CD14-positive monocyte (primary cell): ENCODE measurements at regions not wholly inside any gene's neighbourhood (a gene's known extent, or its start where the extent isn't known, plus 50 kb on each side); places are given as distances from the start of the nearest gene placed in this dataset.

ENCODE experiments used
- DNase-seq, 3 donors: peaks; one replicate each; pipeline ENCODE4 v3.0.0-alpha.2; 2011 to 2022
- H2AFZ ChIP-seq: 2 replicates; pipeline ENCODE4 v1.6.0; 2012; ENCODE audit warnings: mild to moderate bottlenecking, low read depth, low read length, inconsistent platforms; ENCODE audit not compliant: insufficient read depth, poor library complexity, severe bottlenecking
- H3K27ac ChIP-seq, 2 donors: 1 replicate in 1 of 2; 2 replicates in 1 of 2; pipeline ENCODE4 v1.5.1; 2012 to 2013; ENCODE audit warnings: low read length in 2 of 2, control low read depth in 1 of 2, inconsistent platforms in 1 of 2, low read depth in 1 of 2, mild to moderate bottlenecking in 1 of 2
- H3K27me3 ChIP-seq, 2 donors: one replicate each; pipeline versions ENCODE4 v1.6.0 to v1.6.1; 2011 to 2013; ENCODE audit warnings: low read length in 2 of 2; ENCODE audit not compliant: control insufficient read depth in 2 of 2, insufficient read depth in 2 of 2
- H3K36me3 ChIP-seq, 2 donors: replicated peaks in 1 of 2; 1 replicate in 1 of 2; 2 replicates in 1 of 2; pipeline versions ENCODE4 v1.5.1 to v1.6.1; 2012 to 2013; ENCODE audit warnings: low read length in 2 of 2, control low read depth in 1 of 2, inconsistent platforms in 1 of 2, mild to moderate bottlenecking in 1 of 2; ENCODE audit not compliant: insufficient read depth in 2 of 2, control insufficient read depth in 1 of 2
- H3K4me1 ChIP-seq, 2 donors: 1 replicate in 1 of 2; 2 replicates in 1 of 2; pipeline versions ENCODE4 v1.5.1 to v1.6.1; 2012 to 2013; ENCODE audit warnings: low read length in 2 of 2, control low read depth in 1 of 2, inconsistent platforms in 1 of 2, mild to moderate bottlenecking in 1 of 2, moderate library complexity in 1 of 2; ENCODE audit not compliant: insufficient read depth in 2 of 2, control insufficient read depth in 1 of 2
- H3K4me2 ChIP-seq: replicated peaks from 2 replicates; pipeline ENCODE3; 2012; ENCODE audit warnings: low read length, moderate library complexity, mild to moderate bottlenecking; ENCODE audit not compliant: poor library complexity, severe bottlenecking; ENCODE audit errors: extremely low read depth
- H3K4me3 ChIP-seq, 3 experiments: fragments of 200-600 bp in 1 of 3; sonication (generic) in 1 of 3; replicated peaks in 1 of 3; 1 replicate in 2 of 3; 2 replicates in 1 of 3; pipeline ENCODE4 v1.5.1; 2011 to 2013; ENCODE audit warnings: low read length in 3 of 3, mild to moderate bottlenecking in 3 of 3, control low read depth in 2 of 3, low read depth in 2 of 3, inconsistent platforms in 1 of 3, moderate library complexity in 1 of 3
- H3K79me2 ChIP-seq: 2 replicates; pipeline ENCODE4 v1.6.0; 2012; ENCODE audit warnings: mild to moderate bottlenecking, control low read depth, inconsistent platforms, low read length, moderate library complexity; ENCODE audit not compliant: insufficient read depth
- H3K9ac ChIP-seq: 2 replicates; pipeline ENCODE4 v1.6.0; 2017; ENCODE audit warnings: low read length, mild to moderate bottlenecking; ENCODE audit not compliant: insufficient read depth, poor library complexity, severe bottlenecking
- H3K9me3 ChIP-seq, 2 donors: replicated peaks in 1 of 2; 1 replicate in 1 of 2; 2 replicates in 1 of 2; pipeline versions ENCODE4 v1.5.1 to v1.6.1; 2012 to 2013; ENCODE audit warnings: low read length in 2 of 2, control low read depth in 1 of 2; ENCODE audit not compliant: control insufficient read depth in 1 of 2, insufficient read depth in 1 of 2
- H4K20me1 ChIP-seq: 2 replicates; pipeline ENCODE4 v1.6.0; 2012; ENCODE audit warnings: mild to moderate bottlenecking, low read length, control low read depth, moderate library complexity; ENCODE audit not compliant: insufficient read depth
- H3K27ac Mint-ChIP-seq, 7 donors: one replicate each; pipeline ENCODE4 v1.8.0; 2020; ENCODE audit warnings: mild to moderate bottlenecking in 7 of 7, mixed read lengths in 7 of 7, moderate library complexity in 6 of 7, inconsistent platforms in 2 of 7
- H3K27me3 Mint-ChIP-seq, 3 donors: one replicate each; pipeline ENCODE4 v1.8.0; 2021 to 2022; ENCODE audit warnings: low read depth in 3 of 3, mild to moderate bottlenecking in 3 of 3, mixed read lengths in 3 of 3, moderate library complexity in 3 of 3, inconsistent platforms in 1 of 3
- H3K36me3 Mint-ChIP-seq, 2 donors: one replicate each; pipeline ENCODE4 v1.8.0; 2020; ENCODE audit warnings: mixed read lengths in 2 of 2, inconsistent platforms in 1 of 2, mild to moderate bottlenecking in 1 of 2
- H3K4me1 Mint-ChIP-seq: one replicate; pipeline ENCODE4 v1.8.0; 2020; ENCODE audit warnings: mild to moderate bottlenecking, mixed read lengths
- H3K4me3 Mint-ChIP-seq, 2 donors: one replicate each; pipeline ENCODE4 v1.8.0; 2020; ENCODE audit warnings: mild to moderate bottlenecking in 2 of 2, mixed read lengths in 2 of 2, moderate library complexity in 1 of 2
- H3K9me3 Mint-ChIP-seq, 7 donors: one replicate each; pipeline ENCODE4 v1.8.0; 2020 to 2022; ENCODE audit warnings: mixed read lengths in 7 of 7, mild to moderate bottlenecking in 6 of 7, moderate library complexity in 6 of 7, inconsistent platforms in 2 of 7
- WGBS: methylation state at CpG from one replicate; pipeline ENCODE4 v1.1.5; 2013; ENCODE audit warnings: missing lambda C conversion rate; ENCODE audit not compliant: insufficient coverage; 5-methylcytosine and 5-hydroxymethylcytosine counted together
- intact Hi-C, 2 donors: fragments of 100-400 bp; cut with micrococcal nuclease; formaldehyde crosslinking; loops; one replicate each; pipeline versions ENCODE4 v1.15.0 to v1.15.1; 2023
- TF ChIP-seq, protein P1 (sequence below): fragments of 200-600 bp; IDR thresholded peaks from one replicate; pipeline ENCODE4 v1.8.0; 2022; ENCODE audit warnings: antibody characterized with exemption, mild to moderate bottlenecking

DNA sequence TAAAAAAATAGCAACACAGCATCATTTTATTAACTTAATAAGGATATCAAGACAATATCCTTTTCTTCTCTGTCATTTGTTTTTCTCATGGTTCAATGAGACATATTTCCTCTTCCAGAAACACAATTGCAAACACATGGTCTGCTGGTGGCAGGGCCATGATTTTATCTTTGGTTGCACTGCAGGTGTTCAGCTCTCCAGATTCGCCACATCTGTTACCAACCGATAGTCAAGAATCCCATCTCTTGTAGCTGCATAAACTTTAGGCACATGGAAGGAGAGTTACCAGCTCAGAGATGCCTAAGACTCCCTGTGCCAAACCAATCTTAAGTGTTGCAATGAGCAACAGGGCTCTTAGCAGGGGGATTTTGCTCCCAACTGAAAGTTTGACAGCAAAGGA, 1303.2 kb upstream of the CELF4 start:
- Histone ChIP-seq H3K79me2 (no peaks in the 10 kb centered on the region), H3K27ac (no peak overlapping the region), H2AFZ (no peak overlapping the region), H3K4me3 (no peak overlapping the region), H3K27me3 (no peaks in the 10 kb centered on the region), H3K9ac (no peak overlapping the region), H3K4me2 (no peak overlapping the region), H4K20me1 (no peaks in the 10 kb centered on the region), H3K4me1 (no peaks in the 10 kb centered on the region), H3K9me3 (peaks cover 3 to 14% of the 10 kb centered on the region in 2 donors), H3K36me3 (no peaks in the 10 kb centered on the region)
- Mint-ChIP-seq H3K36me3 (no peaks in the 10 kb centered on the region), H3K4me1 (no peaks in the 10 kb centered on the region), H3K4me3 (no peak overlapping the region), H3K27me3 (no peaks in the 10 kb centered on the region), H3K9me3 (peaks cover 0 to 14% (median 5%) of the 10 kb centered on the region in 7 donors), H3K27ac (no peak overlapping the region)
- 96% methylated on average over 2 of the region's 2 CpGs for WGBS
- TF ChIP-seq, protein P1, sequence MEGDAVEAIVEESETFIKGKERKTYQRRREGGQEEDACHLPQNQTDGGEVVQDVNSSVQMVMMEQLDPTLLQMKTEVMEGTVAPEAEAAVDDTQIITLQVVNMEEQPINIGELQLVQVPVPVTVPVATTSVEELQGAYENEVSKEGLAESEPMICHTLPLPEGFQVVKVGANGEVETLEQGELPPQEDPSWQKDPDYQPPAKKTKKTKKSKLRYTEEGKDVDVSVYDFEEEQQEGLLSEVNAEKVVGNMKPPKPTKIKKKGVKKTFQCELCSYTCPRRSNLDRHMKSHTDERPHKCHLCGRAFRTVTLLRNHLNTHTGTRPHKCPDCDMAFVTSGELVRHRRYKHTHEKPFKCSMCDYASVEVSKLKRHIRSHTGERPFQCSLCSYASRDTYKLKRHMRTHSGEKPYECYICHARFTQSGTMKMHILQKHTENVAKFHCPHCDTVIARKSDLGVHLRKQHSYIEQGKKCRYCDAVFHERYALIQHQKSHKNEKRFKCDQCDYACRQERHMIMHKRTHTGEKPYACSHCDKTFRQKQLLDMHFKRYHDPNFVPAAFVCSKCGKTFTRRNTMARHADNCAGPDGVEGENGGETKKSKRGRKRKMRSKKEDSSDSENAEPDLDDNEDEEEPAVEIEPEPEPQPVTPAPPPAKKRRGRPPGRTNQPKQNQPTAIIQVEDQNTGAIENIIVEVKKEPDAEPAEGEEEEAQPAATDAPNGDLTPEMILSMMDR = no peak
- no peak for DNase-seq
- intact Hi-C loops = no loop called here

- Histone ChIP-seq H3K9me3 (peaks cover 3 to 11% of the 10 kb centered on the region in 2 donors), H4K20me1 (no peaks in the 10 kb centered on the region), H3K36me3 (no peaks in the 10 kb centered on the region), H3K27ac (no peak overlapping the region), H3K4me1 (no peaks in the 10 kb centered on the region), H3K79me2 (no peaks in the 10 kb centered on the region), H3K4me2 (no peak overlapping the region), H2AFZ (no peak overlapping the region), H3K4me3 (no peak overlapping the region), H3K9ac (no peak overlapping the region), H3K27me3 (no peaks in the 10 kb centered on the region)
- Mint-ChIP-seq H3K27ac (no peak overlapping the region), H3K4me3 (no peak overlapping the region), H3K4me1 (no peaks in the 10 kb centered on the region), H3K36me3 (no peaks in the 10 kb centered on the region), H3K27me3 (no peaks in the 10 kb centered on the region), H3K9me3 (peaks cover 0 to 9% (median 2%) of the 10 kb centered on the region in 7 donors)
- intact Hi-C loops = no loop called here
- TF ChIP-seq, protein P1 = no peak
- WGBS = 71% methylated on average over 1 of the region's 2 CpGs
- DNase-seq = no peak
These were observed 1302.1 kb upstream of the CELF4 start for GRCh38 chr18:38867680-38868079.
